HL-60 (cell line): ENCODE measurements at regions not wholly inside any gene's neighbourhood (a gene's known extent, or its start where the extent isn't known, plus 50 kb on each side); places are given as distances from the start of the nearest gene placed in this dataset.

ENCODE experiments used
- DNase-seq, 2 experiments: peaks; one replicate each; pipeline ENCODE4 v3.0.0-alpha.2; 2010 to 2020; ENCODE audit warnings: low read depth in 1 of 2, low spot score in 1 of 2
- H3K27ac ChIP-seq: fragments of 250-450 bp; sonication (Bioruptor Pico); replicated peaks from 2 replicates; pipeline ENCODE4 v1.5.1; 2020; ENCODE audit warnings: mild to moderate bottlenecking, moderate library complexity
- H3K27me3 ChIP-seq: fragments of 250-450 bp; sonication (Bioruptor Pico); 2 replicates; pipeline ENCODE4 v1.5.1; 2021; ENCODE audit warnings: mild to moderate bottlenecking, moderate library complexity; ENCODE audit not compliant: insufficient read depth, poor library complexity, severe bottlenecking
- H3K4me3 ChIP-seq: replicated peaks from 2 replicates; pipeline ENCODE4 v1.5.1; 2011; ENCODE audit warnings: mild to moderate bottlenecking, control low read depth, low read length; ENCODE audit not compliant: insufficient read depth
- CTCF ChIP-seq: IDR thresholded peaks from one replicate; pipeline ENCODE4 v1.5.1; 2011; ENCODE audit warnings: low read length, control low read depth, inconsistent platforms; ENCODE audit not compliant: insufficient read depth
- GABPA ChIP-seq: IDR thresholded peaks from 2 replicates; pipeline ENCODE4 v1.6.1; 2012; ENCODE audit warnings: low read depth
- POLR2AphosphoS5 ChIP-seq: IDR thresholded peaks from 2 replicates; pipeline ENCODE4 v1.6.1; 2012; ENCODE audit warnings: low read depth
- REST ChIP-seq: IDR thresholded peaks from 2 replicates; pipeline ENCODE4 v1.6.1; 2012; ENCODE audit warnings: low read depth; ENCODE audit not compliant: insufficient replicate concordance
- SPI1 ChIP-seq: IDR thresholded peaks from 2 replicates; pipeline ENCODE4 v1.6.1; 2012; ENCODE audit warnings: low read depth, mild to moderate bottlenecking, borderline replicate concordance

DNA sequence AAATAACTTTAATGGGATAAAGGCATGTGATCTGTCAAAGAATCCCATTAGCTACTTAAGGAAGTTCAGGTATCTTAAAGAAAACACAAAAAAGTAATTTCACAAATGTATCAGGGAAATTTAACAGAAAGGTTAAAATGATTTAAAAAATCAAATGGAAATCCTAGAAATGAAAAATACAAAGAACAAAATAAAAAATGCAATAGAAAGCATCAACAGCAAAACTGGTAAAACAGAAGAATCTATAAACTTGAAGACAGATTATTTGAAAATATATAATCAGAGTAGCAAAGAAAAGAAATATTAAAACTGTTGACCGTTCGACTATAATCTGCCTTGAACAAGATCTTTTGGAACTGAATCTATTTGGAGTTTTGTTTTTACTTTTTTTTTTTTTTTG is 279.4 kb upstream of the SYT1 start:
- TF ChIP-seq SPI1 (no peak), CTCF (no peak), POLR2AphosphoS5 (no peak), REST (no peak), GABPA (no peak)
- Histone ChIP-seq H3K27ac (no peak overlapping the region), H3K27me3 (no peaks in the 10 kb centered on the region), H3K4me3 (no peak overlapping the region)
- no peak for DNase-seq

DNA sequence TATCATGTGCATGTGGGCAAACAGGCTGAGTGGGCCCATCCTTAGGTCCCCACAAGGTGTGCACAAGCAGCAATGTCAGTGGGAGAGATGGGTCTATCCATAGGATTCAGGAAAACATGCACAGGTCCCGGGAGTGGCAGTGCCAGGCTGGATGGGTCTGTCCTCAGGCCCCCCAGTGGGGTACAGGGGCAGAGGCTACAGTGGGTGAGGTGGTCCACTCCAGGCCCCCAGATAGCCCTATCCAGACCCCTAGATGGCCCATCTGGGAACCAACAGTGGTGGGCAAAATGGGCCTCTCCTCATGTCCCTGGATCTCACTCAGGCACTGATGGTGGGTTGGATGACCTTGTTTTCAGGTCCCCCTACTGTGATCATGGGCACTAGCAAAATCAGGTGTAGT is 277.8 kb upstream of the SYT1 start:
- TF ChIP-seq POLR2AphosphoS5 (no peak), SPI1 (no peak), CTCF (no peak), GABPA (no peak)

GRCh38 chr12:78599366-78599765 is 265.2 kb upstream of the SYT1 start:
- DNase-seq, result no peak
- Histone ChIP-seq H3K27ac (no peak overlapping the region), H3K4me3 (no peak overlapping the region), H3K27me3 (no peaks in the 10 kb centered on the region)
- TF ChIP-seq SPI1 (no peak), POLR2AphosphoS5 (no peak), CTCF (no peak), REST (no peak), GABPA (no peak)

More for the DNA sequence above, 277.8 kb upstream of the SYT1 start:
- no peak overlapping the region for H3K4me3 ChIP-seq
- no peak overlapping the region for H3K27ac ChIP-seq
- no peaks in the 10 kb centered on the region for H3K27me3 ChIP-seq
- no peak for DNase-seq

DNA sequence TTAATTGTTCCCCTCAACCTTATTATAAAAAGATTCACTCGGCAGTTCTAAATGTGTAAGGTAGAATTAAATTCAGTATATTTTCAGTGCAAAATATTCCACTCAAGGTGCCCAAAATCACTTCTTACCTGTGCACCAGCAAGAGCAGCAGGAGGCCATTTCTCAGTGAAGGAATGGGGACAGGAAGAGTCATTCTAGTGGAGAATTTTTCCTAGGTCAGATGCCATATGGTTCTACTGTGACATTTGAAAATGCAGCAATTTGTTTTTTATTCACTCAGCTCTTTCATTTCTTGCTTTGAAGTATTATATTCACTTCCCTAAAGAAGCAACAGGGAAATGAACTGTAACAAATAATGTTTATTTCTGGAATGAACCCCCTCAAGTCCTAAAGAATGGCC is 264.0 kb upstream of the SYT1 start:
- no peak for TF ChIP-seq REST
- TF ChIP-seq SPI1, result no peak
- TF ChIP-seq CTCF, result no peak
- TF ChIP-seq GABPA, result no peak
- TF ChIP-seq POLR2AphosphoS5, result no peak
- DNase-seq, result no peak
- H3K27ac ChIP-seq, result no peak overlapping the region
- no peak overlapping the region for H3K4me3 ChIP-seq
- H3K27me3 ChIP-seq, result no peaks in the 10 kb centered on the region
